Upper lobe of left lung (tissue), 6 donors: ENCODE measurements at regions not wholly inside any gene's neighbourhood (a gene's known extent, or its start where the extent isn't known, plus 50 kb on each side); places are given as distances from the start of the nearest gene placed in this dataset.
A peak's percentile ranks its signal among the peaks of the same experiment; 100 is the strongest.

Experiments used
- ATAC-seq, 2 donors: fragments of 200-7000 bp; cut with Tn5 transposase; one replicate each; pipeline ENCODE4 v1.9.1; 2022; ENCODE audit warnings: mild to moderate bottlenecking in 2 of 2, moderate library complexity in 2 of 2; ENCODE audit not compliant: low FRiP score in 2 of 2
- DNase-seq, 2 donors: peaks; one replicate each; pipeline ENCODE4 v3.0.0-alpha.2; 2019 to 2020
- H3K27ac ChIP-seq, 4 donors: fragments of 200-600 bp; sonication (generic); one replicate each; pipeline ENCODE4 v1.5.1; 2016 to 2019
- H3K27me3 ChIP-seq, 4 donors: fragments of 200-600 bp; sonication (generic); one replicate each; pipeline ENCODE4 v1.5.1; 2017 to 2019
- H3K36me3 ChIP-seq, 4 donors: fragments of 200-600 bp; sonication (generic); one replicate each; pipeline ENCODE4 v1.5.1; 2016 to 2019
- H3K4me1 ChIP-seq, 4 donors: fragments of 200-600 bp; sonication (generic); one replicate each; pipeline ENCODE4 v1.5.1; 2018 to 2019
- H3K4me3 ChIP-seq, 4 donors: fragments of 200-600 bp; sonication (generic); one replicate each; pipeline ENCODE4 v1.5.1; 2017 to 2019; ENCODE audit warnings: mild to moderate bottlenecking in 2 of 4, moderate library complexity in 1 of 4
- H3K9me3 ChIP-seq, 4 donors: fragments of 200-600 bp; sonication (generic); one replicate each; pipeline ENCODE4 v1.5.1; 2018 to 2019
- CTCF ChIP-seq, 6 experiments: fragments of 450-650 bp in 4 of 6; fragments of 200-600 bp in 2 of 6; sonication (generic) in 2 of 6; IDR thresholded peaks; one replicate each; pipeline ENCODE4 v1.5.1; 2016 to 2019; ENCODE audit warnings: antibody characterized with exemption in 6 of 6
- EP300 ChIP-seq, 4 donors: sonication (generic); formaldehyde crosslinking; IDR thresholded peaks; one replicate each; pipeline ENCODE4 v1.5.1; 2017; ENCODE audit warnings: antibody characterized with exemption in 4 of 4, control low read depth in 2 of 4
- POLR2A ChIP-seq, 4 donors: fragments of 450-650 bp; IDR thresholded peaks; one replicate each; pipeline ENCODE4 v1.5.1; 2016 to 2017; ENCODE audit warnings: antibody characterized with exemption in 4 of 4, mild to moderate bottlenecking in 2 of 4
- POLR2AphosphoS5 ChIP-seq, 2 donors: sonication (generic); formaldehyde crosslinking; IDR thresholded peaks; one replicate each; pipeline ENCODE4 v1.5.1; 2017; ENCODE audit warnings: antibody characterized with exemption in 2 of 2
- WGBS, 2 donors: methylation state at CpG; one replicate each; pipeline ENCODE4 v1.1.5; 2017 to 2018; 5-methylcytosine and 5-hydroxymethylcytosine counted together
- donor health status: DM: no; HTN: no; CAD: no; lungs with moderate emphysema.
- donor health status: DM: no; HTN: yes; CAD: no; lungs with severe emphysema.

- TF ChIP-seq CTCF (IDR thresholded peaks at IDR 0.05), result no peak
- no peak for TF ChIP-seq POLR2AphosphoS5 (IDR thresholded peaks at IDR 0.05)
- no peak for TF ChIP-seq EP300 (IDR thresholded peaks at IDR 0.05)
- no peak for TF ChIP-seq POLR2A (IDR thresholded peaks at IDR 0.05)
- ATAC-seq (no peak), DNase-seq (peak in 1 of 2 donors; percentile 75)
- H3K36me3 ChIP-seq, result no peaks in the 10 kb centered on the region
- H3K4me3 ChIP-seq, result no peak overlapping the region
- no peaks in the 10 kb centered on the region for H3K4me1 ChIP-seq
- no peak overlapping the region for H3K27ac ChIP-seq
- H3K9me3 ChIP-seq, result no peaks in the 10 kb centered on the region
- 61 to 67% methylated on average over 19 of the region's 19 CpGs for WGBS, 2 donors
- H3K27me3 ChIP-seq, result no peaks in the 10 kb centered on the region
These were observed 80.1 kb upstream of the CTDP1 start for GRCh38 chr18:79599441-79599931.

- Histone ChIP-seq H3K9me3 (no peaks in the 10 kb centered on the region), H3K27me3 (no peaks in the 10 kb centered on the region), H3K27ac (no peak overlapping the region), H3K4me3 (no peak overlapping the region), H3K4me1 (no peaks in the 10 kb centered on the region), H3K36me3 (no peaks in the 10 kb centered on the region)
- TF ChIP-seq EP300 (IDR thresholded peaks at IDR 0.05) (no peak), POLR2AphosphoS5 (IDR thresholded peaks at IDR 0.05) (no peak), CTCF (IDR thresholded peaks at IDR 0.05) (no peak), POLR2A (IDR thresholded peaks at IDR 0.05) (no peak)
- DNase-seq (peak; percentile 19 to 34), ATAC-seq (no peak)
- WGBS, 2 donors, result 76 to 87% methylated on average over 6 of the region's 6 CpGs
These were observed 79.5 kb upstream of the CTDP1 start for GRCh38 chr18:79600141-79600540.

GRCh38 chr18:79600596-79600995 lies 79.0 kb upstream of the CTDP1 start:
- no peaks in the 10 kb centered on the region for H3K4me1 ChIP-seq
- WGBS, 2 donors, result 71 to 88% methylated on average over 2 of the region's 2 CpGs
- H3K36me3 ChIP-seq, result no peaks in the 10 kb centered on the region
- DNase-seq (no peak), ATAC-seq (no peak)
- no peaks in the 10 kb centered on the region for H3K27me3 ChIP-seq
- no peak overlapping the region for H3K4me3 ChIP-seq
- no peaks in the 10 kb centered on the region for H3K9me3 ChIP-seq
- no peak overlapping the region for H3K27ac ChIP-seq
- TF ChIP-seq POLR2AphosphoS5 (IDR thresholded peaks at IDR 0.05), result no peak
- no peak for TF ChIP-seq POLR2A (IDR thresholded peaks at IDR 0.05)
- no peak for TF ChIP-seq EP300 (IDR thresholded peaks at IDR 0.05)
- TF ChIP-seq CTCF (IDR thresholded peaks at IDR 0.05), result no peak

GRCh38 chr18:79601234-79601633 lies 78.4 kb upstream of the CTDP1 start:
- Histone ChIP-seq H3K27me3 (no peaks in the 10 kb centered on the region), H3K9me3 (no peaks in the 10 kb centered on the region), H3K4me3 (no peak overlapping the region), H3K4me1 (no peaks in the 10 kb centered on the region), H3K36me3 (no peaks in the 10 kb centered on the region), H3K27ac (no peak overlapping the region)
- TF ChIP-seq POLR2A (IDR thresholded peaks at IDR 0.05) (no peak), CTCF (IDR thresholded peaks at IDR 0.05) (no peak), POLR2AphosphoS5 (IDR thresholded peaks at IDR 0.05) (no peak), EP300 (IDR thresholded peaks at IDR 0.05) (no peak)
- no peak for DNase-seq
- ATAC-seq, result no peak
- 49 to 56% methylated on average over 8 of the region's 8 CpGs for WGBS, 2 donors
